ENCODE measurements at regions not wholly inside any gene's neighbourhood (a gene's known extent, or its start where the extent isn't known, plus 50 kb on each side); places are given as distances from the start of the nearest gene placed in this dataset.

- DNase-seq (ENCODE audit: low read depth): no peak
These were observed 150.6 kb upstream of the FRMD4B start for GRCh38 chr3:69536306-69537020.

GRCh38 chr3:69535613-69536012, 149.7 kb upstream of the FRMD4B start:
- DNase-seq (ENCODE audit: low read depth): no peak

GRCh38 chr3:69532547-69533224, 146.8 kb upstream of the FRMD4B start:
- DNase-seq (ENCODE audit: low read depth): no peak

GRCh38 chr3:69531576-69532546, 146.0 kb upstream of the FRMD4B start:
- no peak for DNase-seq (ENCODE audit: low read depth)

GRCh38 chr3:69530554-69530953, 144.7 kb upstream of the FRMD4B start:
- no peak for DNase-seq (ENCODE audit: low read depth)

- DNase-seq (ENCODE audit: low read depth): no peak
These were observed 141.6 kb upstream of the FRMD4B start for GRCh38 chr3:69527498-69527897.

GRCh38 chr3:69524816-69525215, 138.9 kb upstream of the FRMD4B start:
- DNase-seq (ENCODE audit: low read depth): no peak

- no peak for DNase-seq (ENCODE audit: low read depth)
These were observed 135.4 kb upstream of the FRMD4B start for GRCh38 chr3:69521286-69521685.

- no peak for DNase-seq (ENCODE audit: low read depth)
These were observed 125.5 kb upstream of the FRMD4B start for GRCh38 chr3:69511361-69511760.

- DNase-seq (ENCODE audit: low read depth): no peak
These were observed 124.7 kb upstream of the FRMD4B start for GRCh38 chr3:69510481-69511030.

- DNase-seq (ENCODE audit: low read depth): no peak
These were observed 123.4 kb upstream of the FRMD4B start for GRCh38 chr3:69509288-69509687.

GRCh38 chr3:69505770-69506407, 120.0 kb upstream of the FRMD4B start:
- no peak for DNase-seq (ENCODE audit: low read depth)

- DNase-seq (ENCODE audit: low read depth): no peak
These were observed 118.3 kb upstream of the FRMD4B start for GRCh38 chr3:69504232-69504631.

- no peak for DNase-seq (ENCODE audit: low read depth)
These were observed 114.7 kb upstream of the FRMD4B start for GRCh38 chr3:69500604-69501003.

- DNase-seq (ENCODE audit: low read depth): no peak
These were observed 114.1 kb upstream of the FRMD4B start for GRCh38 chr3:69499899-69500421.

GRCh38 chr3:69499422-69499821, 113.5 kb upstream of the FRMD4B start:
- no peak for DNase-seq (ENCODE audit: low read depth)

GRCh38 chr3:69496856-69497255, 111.0 kb upstream of the FRMD4B start:
- DNase-seq (ENCODE audit: low read depth): no peak

- DNase-seq (ENCODE audit: low read depth): no peak
These were observed 108.3 kb upstream of the FRMD4B start for GRCh38 chr3:69494185-69494584.

- DNase-seq (ENCODE audit: low read depth): no peak
These were observed 107.3 kb upstream of the FRMD4B start for GRCh38 chr3:69493157-69493556.

- DNase-seq (ENCODE audit: low read depth): no peak
These were observed 106.1 kb upstream of the FRMD4B start for GRCh38 chr3:69491975-69492374.

- DNase-seq (ENCODE audit: low read depth): no peak
These were observed 105.1 kb upstream of the FRMD4B start for GRCh38 chr3:69490971-69491370.
